ENCODE measurements at regions not wholly inside any gene's neighbourhood (a gene's known extent, or its start where the extent isn't known, plus 50 kb on each side); places are given as distances from the start of the nearest gene placed in this dataset.

DNA sequence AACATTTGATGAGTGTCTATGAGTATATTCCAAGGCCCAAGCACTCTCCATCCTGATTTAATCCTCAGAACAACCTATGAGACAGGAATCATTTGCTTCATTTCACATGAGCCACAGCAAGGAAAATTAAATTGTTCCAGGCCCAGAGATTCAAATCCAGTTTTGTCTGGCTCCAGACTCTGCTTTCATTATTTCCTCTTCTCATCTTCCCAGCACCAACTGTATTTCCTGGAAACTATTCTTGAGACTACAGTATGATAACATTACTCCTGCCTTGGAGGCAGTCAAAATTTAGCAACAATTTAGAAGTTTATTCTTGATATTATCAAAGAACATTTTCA is 194.5 kb downstream of the ZNF608 start:
- H3K27me3 Mint-ChIP-seq, result no peaks in the 10 kb centered on the region
- TF ChIP-seq EZH2 (IDR thresholded peaks at IDR 0.05; ENCODE audit: borderline replicate concordance, insufficient read depth, low read depth, low read length, poor library complexity, severe bottlenecking), result no peak
- TF ChIP-seq, protein P1, sequence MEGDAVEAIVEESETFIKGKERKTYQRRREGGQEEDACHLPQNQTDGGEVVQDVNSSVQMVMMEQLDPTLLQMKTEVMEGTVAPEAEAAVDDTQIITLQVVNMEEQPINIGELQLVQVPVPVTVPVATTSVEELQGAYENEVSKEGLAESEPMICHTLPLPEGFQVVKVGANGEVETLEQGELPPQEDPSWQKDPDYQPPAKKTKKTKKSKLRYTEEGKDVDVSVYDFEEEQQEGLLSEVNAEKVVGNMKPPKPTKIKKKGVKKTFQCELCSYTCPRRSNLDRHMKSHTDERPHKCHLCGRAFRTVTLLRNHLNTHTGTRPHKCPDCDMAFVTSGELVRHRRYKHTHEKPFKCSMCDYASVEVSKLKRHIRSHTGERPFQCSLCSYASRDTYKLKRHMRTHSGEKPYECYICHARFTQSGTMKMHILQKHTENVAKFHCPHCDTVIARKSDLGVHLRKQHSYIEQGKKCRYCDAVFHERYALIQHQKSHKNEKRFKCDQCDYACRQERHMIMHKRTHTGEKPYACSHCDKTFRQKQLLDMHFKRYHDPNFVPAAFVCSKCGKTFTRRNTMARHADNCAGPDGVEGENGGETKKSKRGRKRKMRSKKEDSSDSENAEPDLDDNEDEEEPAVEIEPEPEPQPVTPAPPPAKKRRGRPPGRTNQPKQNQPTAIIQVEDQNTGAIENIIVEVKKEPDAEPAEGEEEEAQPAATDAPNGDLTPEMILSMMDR (IDR thresholded peaks at IDR 0.05), result no peak
- no peak overlapping the region for H3K4me3 ChIP-seq (ENCODE audit: control extremely low read depth in 1 of 5, extremely low read depth in 1 of 5, insufficient read depth in 1 of 5, low read depth in 2 of 5, low read length in 4 of 5)
- DNase-seq (no peak), ATAC-seq (ENCODE audit: low read depth) (no peak)
- no peak overlapping the region for H2AFZ ChIP-seq (ENCODE audit: insufficient read depth, low read depth, low read length, poor library complexity, severe bottlenecking)
- peaks cover 5% of the 10 kb centered on the region for H3K4me1 Mint-ChIP-seq
- no peaks in the 10 kb centered on the region for H3K4me1 ChIP-seq (ENCODE audit: control insufficient read depth in 2 of 2, insufficient read depth in 2 of 2, low read length in 2 of 2)
- H3K36me3 ChIP-seq (replicated peaks in 1 of 2; ENCODE audit: control extremely low read depth in 1 of 2, control insufficient read depth in 1 of 2, extremely low read depth in 1 of 2, insufficient read depth in 2 of 2, low read length in 1 of 2), result no peaks in the 10 kb centered on the region
- H3K27ac ChIP-seq (ENCODE audit: low read length in 2 of 2), result no peak overlapping the region
- CTCF ChIA-PET, result no interaction called here
- no peaks in the 10 kb centered on the region for H3K27me3 ChIP-seq (replicated peaks in 1 of 4; ENCODE audit: control extremely low read depth in 1 of 4, control insufficient read depth in 3 of 4, insufficient read depth in 4 of 4, low read length in 3 of 4)
- H3K9me3 ChIP-seq (ENCODE audit: control extremely low read depth in 1 of 3, control insufficient read depth in 2 of 3, insufficient read depth in 1 of 3, low read length in 2 of 3), result no peaks in the 10 kb centered on the region
- intact Hi-C loops (cut with micrococcal nuclease), result no loop called here
- no peaks in the 10 kb centered on the region for H3K9me3 Mint-ChIP-seq (ENCODE audit: insufficient read depth)
- POLR2A ChIA-PET, result no interaction called here
- no peak overlapping the region for H3K4me2 ChIP-seq (replicated peaks; ENCODE audit: low read depth, low read length, poor library complexity, severe bottlenecking)
- H3K9ac ChIP-seq (ENCODE audit: low read length), result no peak overlapping the region
- H3K79me2 ChIP-seq (ENCODE audit: control insufficient read depth, insufficient read depth, low read length), result no peaks in the 10 kb centered on the region
- no peak overlapping the region for H3K27ac Mint-ChIP-seq
- H3K4me3 Mint-ChIP-seq, result no peak overlapping the region
- H4K20me1 ChIP-seq (ENCODE audit: control insufficient read depth, insufficient read depth, low read length, poor library complexity, severe bottlenecking), result no peaks in the 10 kb centered on the region

GRCh38 chr5:124550731-124551130 is 195.7 kb downstream of the ZNF608 start:
- Mint-ChIP-seq H3K4me1 (peaks cover 5% of the 10 kb centered on the region), H3K4me3 (no peak overlapping the region), H3K27ac (no peak overlapping the region), H3K9me3 (ENCODE audit: insufficient read depth) (no peaks in the 10 kb centered on the region), H3K27me3 (no peaks in the 10 kb centered on the region)
- ChIA-PET POLR2A (no interaction called here), CTCF (interaction anchor here (1.4 kb wide), 1 partner anchor 26 kb away, joined by 3 read pairs; no protein-coding TSS in a partner anchor)
- H3K4me3 ChIP-seq (ENCODE audit: control extremely low read depth in 1 of 5, extremely low read depth in 1 of 5, insufficient read depth in 1 of 5, low read depth in 2 of 5, low read length in 4 of 5), result no peak overlapping the region
- H3K4me1 ChIP-seq (ENCODE audit: control insufficient read depth in 2 of 2, insufficient read depth in 2 of 2, low read length in 2 of 2), result no peaks in the 10 kb centered on the region
- H3K4me2 ChIP-seq (replicated peaks; ENCODE audit: low read depth, low read length, poor library complexity, severe bottlenecking), result no peak overlapping the region
- DNase-seq (no peak), ATAC-seq (ENCODE audit: low read depth) (no peak)
- intact Hi-C loops (cut with micrococcal nuclease), result no loop called here
- H3K27me3 ChIP-seq (replicated peaks in 1 of 4; ENCODE audit: control extremely low read depth in 1 of 4, control insufficient read depth in 3 of 4, insufficient read depth in 4 of 4, low read length in 3 of 4), result no peaks in the 10 kb centered on the region
- H3K9me3 ChIP-seq (ENCODE audit: control extremely low read depth in 1 of 3, control insufficient read depth in 2 of 3, insufficient read depth in 1 of 3, low read length in 2 of 3), result no peaks in the 10 kb centered on the region
- H3K79me2 ChIP-seq (ENCODE audit: control insufficient read depth, insufficient read depth, low read length), result no peaks in the 10 kb centered on the region
- H3K27ac ChIP-seq (ENCODE audit: low read length in 2 of 2), result no peak overlapping the region
- 96% methylated on average over 2 of the region's 3 CpGs for WGBS (ENCODE audit: insufficient coverage)
- H2AFZ ChIP-seq (ENCODE audit: insufficient read depth, low read depth, low read length, poor library complexity, severe bottlenecking), result no peak overlapping the region
- no peak overlapping the region for H3K9ac ChIP-seq (ENCODE audit: low read length)
- TF ChIP-seq EZH2 (IDR thresholded peaks at IDR 0.05; ENCODE audit: borderline replicate concordance, insufficient read depth, low read depth, low read length, poor library complexity, severe bottlenecking), result no peak
- TF ChIP-seq, protein P1 (IDR thresholded peaks at IDR 0.05), result no peak
- H3K36me3 ChIP-seq (replicated peaks in 1 of 2; ENCODE audit: control extremely low read depth in 1 of 2, control insufficient read depth in 1 of 2, extremely low read depth in 1 of 2, insufficient read depth in 2 of 2, low read length in 1 of 2), result no peaks in the 10 kb centered on the region
- H4K20me1 ChIP-seq (ENCODE audit: control insufficient read depth, insufficient read depth, low read length, poor library complexity, severe bottlenecking), result no peaks in the 10 kb centered on the region
